ENCODE measurements at regions not wholly inside any gene's neighbourhood (a gene's known extent, or its start where the extent isn't known, plus 50 kb on each side); places are given as distances from the start of the nearest gene placed in this dataset.

- TF ChIP-seq POLR2AphosphoS5 (IDR thresholded peaks at IDR 0.05; ENCODE audit: borderline replicate concordance, low read depth, low read length) (no peak), EZH2 (IDR thresholded peaks at IDR 0.05) (no peak)
Observed at GRCh38 chr14:105905456-105905855, 379.1 kb downstream of the TMEM121 start.

Measured in SK-N-MC (cell line).